T-helper 17 cell (primary cell): ENCODE measurements at regions not wholly inside any gene's neighbourhood (a gene's known extent, or its start where the extent isn't known, plus 50 kb on each side); places are given as distances from the start of the nearest gene placed in this dataset.

Source experiments
- ATAC-seq: fragments of 150-1000 bp; cut with Tn5 transposase; 2 replicates; pipeline ENCODE4 v1.10.0; 2021; ENCODE audit warnings: mild to moderate bottlenecking, moderate library complexity
- DNase-seq, 3 donors: peaks; one replicate each; pipeline versions ENCODE4 v3.0.0 to v3.0.0-alpha.2; 2020 to 2021
- H3K9me3 ChIP-seq: one replicate; pipeline ENCODE4 v1.7.0; 2013; ENCODE audit warnings: low read length, mild to moderate bottlenecking; ENCODE audit not compliant: control insufficient read depth, poor library complexity, severe bottlenecking
- H3K27ac Mint-ChIP-seq: one replicate; pipeline ENCODE4 v1.8.0; 2022; ENCODE audit warnings: mild to moderate bottlenecking, moderate library complexity, mixed read lengths
- H3K27me3 Mint-ChIP-seq: one replicate; pipeline ENCODE4 v1.8.0; 2022; ENCODE audit warnings: mixed read lengths
- H3K36me3 Mint-ChIP-seq: one replicate; pipeline ENCODE4 v1.8.0; 2022; ENCODE audit warnings: low read depth, mixed read lengths
- H3K4me1 Mint-ChIP-seq: one replicate; pipeline ENCODE4 v1.8.0; 2022; ENCODE audit warnings: mild to moderate bottlenecking, mixed read lengths
- H3K4me3 Mint-ChIP-seq: one replicate; pipeline ENCODE4 v1.8.0; 2022; ENCODE audit warnings: mild to moderate bottlenecking, moderate library complexity, mixed read lengths

- H3K4me3 Mint-ChIP-seq, result no peak overlapping the region
- H3K27me3 Mint-ChIP-seq, result peaks cover 52% of the 10 kb centered on the region
- no peaks in the 10 kb centered on the region for H3K9me3 ChIP-seq
- no peaks in the 10 kb centered on the region for H3K36me3 Mint-ChIP-seq
- ATAC-seq, result no peak
- H3K27ac Mint-ChIP-seq, result no peak overlapping the region
- H3K4me1 Mint-ChIP-seq, result peaks cover 8% of the 10 kb centered on the region
- no peak for DNase-seq
Measured at GRCh38 chr20:48461735-48462119, 366.1 kb downstream of the PREX1 start.

GRCh38 chr20:48461091-48461734 lies 366.6 kb downstream of the PREX1 start:
- no peak overlapping the region for H3K27ac Mint-ChIP-seq
- H3K4me1 Mint-ChIP-seq, result peaks cover 8% of the 10 kb centered on the region
- H3K27me3 Mint-ChIP-seq, result peaks cover 55% of the 10 kb centered on the region
- H3K9me3 ChIP-seq, result no peaks in the 10 kb centered on the region
- no peaks in the 10 kb centered on the region for H3K36me3 Mint-ChIP-seq
- DNase-seq (no peak), ATAC-seq (no peak)
- H3K4me3 Mint-ChIP-seq, result no peak overlapping the region

- ATAC-seq, result no peak
- DNase-seq, result no peak
- H3K27ac Mint-ChIP-seq, result no peak overlapping the region
- H3K4me3 Mint-ChIP-seq, result no peak overlapping the region
- H3K36me3 Mint-ChIP-seq, result no peaks in the 10 kb centered on the region
- H3K4me1 Mint-ChIP-seq, result peaks cover 8% of the 10 kb centered on the region
- peaks cover 60% of the 10 kb centered on the region for H3K27me3 Mint-ChIP-seq
- H3K9me3 ChIP-seq, result no peaks in the 10 kb centered on the region
Measured at GRCh38 chr20:48460681-48461080, 367.1 kb downstream of the PREX1 start.

GRCh38 chr20:48459722-48460395 lies 367.9 kb downstream of the PREX1 start:
- Mint-ChIP-seq H3K27ac (no peak overlapping the region), H3K4me1 (peaks cover 8% of the 10 kb centered on the region), H3K4me3 (no peak overlapping the region), H3K36me3 (no peaks in the 10 kb centered on the region), H3K27me3 (peaks cover 64% of the 10 kb centered on the region)
- DNase-seq, result no peak
- no peak for ATAC-seq
- H3K9me3 ChIP-seq, result no peaks in the 10 kb centered on the region

- peaks cover 71% of the 10 kb centered on the region for H3K27me3 Mint-ChIP-seq
- H3K4me1 Mint-ChIP-seq, result peaks cover 8% of the 10 kb centered on the region
- H3K9me3 ChIP-seq, result no peaks in the 10 kb centered on the region
- DNase-seq, result no peak
- no peak overlapping the region for H3K27ac Mint-ChIP-seq
- no peak overlapping the region for H3K4me3 Mint-ChIP-seq
- no peak for ATAC-seq
- H3K36me3 Mint-ChIP-seq, result no peaks in the 10 kb centered on the region
Measured at GRCh38 chr20:48458601-48459385, 369.0 kb downstream of the PREX1 start.

GRCh38 chr20:48458003-48458377 lies 369.8 kb downstream of the PREX1 start:
- DNase-seq (no peak), ATAC-seq (no peak)
- H3K9me3 ChIP-seq, result no peaks in the 10 kb centered on the region
- Mint-ChIP-seq H3K4me1 (peaks cover 8% of the 10 kb centered on the region), H3K27me3 (peaks cover 73% of the 10 kb centered on the region), H3K4me3 (no peak overlapping the region), H3K36me3 (no peaks in the 10 kb centered on the region), H3K27ac (no peak overlapping the region)

- no peaks in the 10 kb centered on the region for H3K9me3 ChIP-seq
- ATAC-seq (no peak), DNase-seq (no peak)
- peaks cover 70% of the 10 kb centered on the region for H3K27me3 Mint-ChIP-seq
- no peaks in the 10 kb centered on the region for H3K36me3 Mint-ChIP-seq
- H3K4me1 Mint-ChIP-seq, result peaks cover 8% of the 10 kb centered on the region
- no peak overlapping the region for H3K4me3 Mint-ChIP-seq
- no peak overlapping the region for H3K27ac Mint-ChIP-seq
Measured at GRCh38 chr20:48457193-48458002, 370.4 kb downstream of the PREX1 start.

- H3K4me1 Mint-ChIP-seq, result peaks cover 8% of the 10 kb centered on the region
- ATAC-seq, result no peak
- no peak overlapping the region for H3K27ac Mint-ChIP-seq
- no peak for DNase-seq
- no peak overlapping the region for H3K4me3 Mint-ChIP-seq
- peaks cover 76% of the 10 kb centered on the region for H3K27me3 Mint-ChIP-seq
- H3K9me3 ChIP-seq, result no peaks in the 10 kb centered on the region
- H3K36me3 Mint-ChIP-seq, result no peaks in the 10 kb centered on the region
Measured at GRCh38 chr20:48456366-48457192, 371.2 kb downstream of the PREX1 start.

GRCh38 chr20:48455651-48456365 lies 372.0 kb downstream of the PREX1 start:
- no peak overlapping the region for H3K4me3 Mint-ChIP-seq
- no peak overlapping the region for H3K27ac Mint-ChIP-seq
- H3K4me1 Mint-ChIP-seq, result peaks cover 8% of the 10 kb centered on the region
- no peaks in the 10 kb centered on the region for H3K9me3 ChIP-seq
- H3K36me3 Mint-ChIP-seq, result no peaks in the 10 kb centered on the region
- H3K27me3 Mint-ChIP-seq, result peaks cover 72% of the 10 kb centered on the region
- ATAC-seq, result no peak
- no peak for DNase-seq

GRCh38 chr20:48454671-48455490 lies 372.9 kb downstream of the PREX1 start:
- Mint-ChIP-seq H3K27ac (no peak overlapping the region), H3K4me1 (peaks cover 6% of the 10 kb centered on the region), H3K4me3 (no peak overlapping the region), H3K36me3 (no peaks in the 10 kb centered on the region), H3K27me3 (peaks cover 66% of the 10 kb centered on the region)
- ATAC-seq (no peak), DNase-seq (no peak)
- H3K9me3 ChIP-seq, result no peaks in the 10 kb centered on the region

GRCh38 chr20:48453477-48454093 lies 374.2 kb downstream of the PREX1 start:
- ATAC-seq (no peak), DNase-seq (no peak)
- H3K27ac Mint-ChIP-seq, result no peak overlapping the region
- no peak overlapping the region for H3K4me3 Mint-ChIP-seq
- no peaks in the 10 kb centered on the region for H3K9me3 ChIP-seq
- peaks cover 6% of the 10 kb centered on the region for H3K4me1 Mint-ChIP-seq
- no peaks in the 10 kb centered on the region for H3K36me3 Mint-ChIP-seq
- peaks cover 62% of the 10 kb centered on the region for H3K27me3 Mint-ChIP-seq
